ENCODE measurements at regions not wholly inside any gene's neighbourhood (a gene's known extent, or its start where the extent isn't known, plus 50 kb on each side); places are given as distances from the start of the nearest gene placed in this dataset.

DNA sequence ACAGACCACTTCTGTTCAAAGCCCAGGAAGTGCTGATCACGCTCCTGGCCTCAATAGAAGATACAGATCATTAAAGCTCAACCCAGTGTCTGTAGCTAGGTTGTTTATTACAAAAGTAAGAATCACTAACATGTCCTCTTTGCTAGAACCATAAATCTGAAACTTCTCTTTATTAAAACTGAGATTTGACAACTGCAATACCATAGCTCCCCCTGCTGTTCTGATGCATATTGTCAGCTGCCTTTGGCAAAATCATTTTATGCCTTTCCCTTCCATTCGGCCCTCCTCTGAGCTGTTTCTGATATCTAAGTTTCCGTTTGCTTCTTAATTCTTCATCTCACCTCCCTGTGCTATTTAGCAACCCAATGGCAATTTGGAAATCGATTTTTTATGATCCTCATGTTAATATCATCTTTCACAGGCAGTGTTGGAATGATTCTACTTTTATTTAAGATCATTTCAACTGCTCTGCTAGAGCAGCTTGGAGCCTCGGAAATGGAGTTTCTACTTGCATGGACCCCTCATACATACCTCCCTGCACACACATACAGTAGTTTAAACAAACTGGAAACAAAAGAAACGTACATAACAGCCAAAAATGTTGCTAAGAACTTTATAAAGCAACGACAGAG, 998.8 kb downstream of the MAT2B start:
- H3K27ac ChIP-seq, result no peak overlapping the region
- DNase-seq (ENCODE audit: low read depth, low spot score), result no peak

DNA sequence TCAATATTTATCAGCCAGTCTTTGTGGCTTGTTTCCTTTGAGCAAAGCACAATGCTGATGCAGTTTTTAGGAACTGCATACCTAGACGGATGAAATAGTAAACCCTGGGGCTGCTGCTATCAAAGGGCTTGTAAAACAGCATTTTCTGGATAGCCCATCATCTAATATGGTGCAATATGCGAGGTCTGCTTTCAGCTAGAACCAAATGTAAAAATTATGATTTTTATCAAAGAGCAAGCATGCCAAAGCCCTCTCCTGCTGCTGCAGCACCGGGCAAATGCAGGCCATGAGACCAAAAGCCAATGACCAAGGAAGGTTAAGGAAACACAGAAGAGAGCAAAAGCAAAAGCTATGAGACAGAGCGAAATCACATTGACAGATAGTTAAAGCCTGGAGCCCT, 1000.4 kb downstream of the MAT2B start:
- no peak overlapping the region for H3K27ac ChIP-seq
- DNase-seq (ENCODE audit: low read depth, low spot score), result no peak

DNA sequence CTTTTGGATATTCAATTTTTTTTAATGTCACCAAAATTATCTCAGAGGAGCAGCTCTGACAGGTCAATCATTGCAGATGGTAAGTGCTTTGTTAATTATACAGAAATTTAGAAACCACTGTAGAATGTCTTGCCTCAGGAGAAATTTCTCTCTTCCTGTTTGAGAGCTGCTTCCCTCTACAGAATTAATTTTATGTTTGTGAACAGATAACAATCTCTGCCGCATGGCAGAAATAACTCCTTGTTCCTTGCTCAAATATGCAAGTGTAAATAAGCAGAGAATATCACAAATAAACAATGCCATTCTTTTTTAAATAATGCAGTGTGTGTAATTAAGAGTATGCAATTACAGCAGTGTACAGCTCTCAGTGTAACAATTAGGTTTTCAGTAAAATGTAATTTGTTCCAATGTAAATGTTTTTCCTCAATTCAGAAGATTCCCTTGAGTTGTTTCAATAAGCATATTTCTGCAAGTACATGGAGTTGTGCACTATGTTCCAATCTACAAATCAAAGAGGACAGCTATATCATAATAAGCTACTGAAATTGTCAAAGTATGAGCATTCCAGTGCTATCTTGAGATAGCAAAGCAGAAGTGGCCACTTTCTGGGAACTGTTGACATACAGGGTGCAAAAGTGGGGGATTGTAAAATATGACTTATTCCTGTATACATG, 1012.8 kb downstream of the MAT2B start:
- H3K27ac ChIP-seq, result no peak overlapping the region
- DNase-seq (ENCODE audit: low read depth, low spot score), result no peak

DNA sequence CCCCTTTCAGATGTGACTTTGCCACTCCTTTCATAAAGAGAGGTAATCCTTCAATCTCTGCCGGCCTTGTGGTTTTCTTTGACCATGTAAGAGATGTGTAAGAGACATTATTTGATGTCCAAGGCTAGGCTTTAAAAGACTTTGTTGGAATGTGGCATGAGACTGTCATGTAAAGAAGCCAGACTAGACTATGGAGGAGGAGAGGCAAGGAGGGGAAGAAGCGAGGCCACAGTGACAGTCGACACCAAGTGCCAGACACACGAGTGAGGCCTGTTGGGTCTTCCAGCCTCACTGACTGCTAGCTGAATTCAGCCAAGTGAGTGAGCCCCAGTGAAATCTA, 1013.3 kb downstream of the MAT2B start:
- H3K27ac ChIP-seq, result no peak overlapping the region
- no peak for DNase-seq (ENCODE audit: low read depth, low spot score)

DNA sequence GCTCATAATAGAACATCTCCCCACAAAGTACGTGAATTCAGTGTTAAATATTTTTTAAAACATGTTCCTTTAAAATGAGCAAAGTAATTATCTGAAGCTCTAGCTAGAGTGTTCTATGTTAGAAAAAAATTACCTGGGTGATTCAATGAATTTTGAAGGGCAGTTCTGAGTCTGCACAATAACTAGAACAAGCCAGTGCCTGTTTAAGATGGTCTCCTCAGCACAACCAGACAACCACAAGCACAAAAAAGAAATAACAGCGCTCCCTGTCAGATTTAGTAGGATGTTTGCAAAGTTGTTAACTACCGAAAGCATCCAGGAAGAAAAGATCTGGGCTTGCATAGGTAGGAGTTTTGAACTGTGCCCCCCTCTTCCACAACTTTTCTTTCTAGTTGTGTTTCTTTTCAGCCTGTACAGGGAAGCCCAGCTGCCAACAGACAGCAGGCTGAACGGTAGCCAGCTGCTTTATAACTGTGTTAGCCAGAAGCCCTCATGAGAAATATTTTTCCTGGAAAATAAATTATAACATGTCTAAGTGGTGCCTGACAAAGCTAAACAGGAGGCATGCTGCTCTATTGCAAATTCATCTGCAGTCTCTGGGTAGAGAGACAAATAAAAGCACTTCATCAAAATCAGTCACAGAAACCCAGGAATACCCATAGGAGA, 1026.9 kb downstream of the MAT2B start:
- H3K27ac ChIP-seq, result peak overlapping the region; percentile 59

DNA sequence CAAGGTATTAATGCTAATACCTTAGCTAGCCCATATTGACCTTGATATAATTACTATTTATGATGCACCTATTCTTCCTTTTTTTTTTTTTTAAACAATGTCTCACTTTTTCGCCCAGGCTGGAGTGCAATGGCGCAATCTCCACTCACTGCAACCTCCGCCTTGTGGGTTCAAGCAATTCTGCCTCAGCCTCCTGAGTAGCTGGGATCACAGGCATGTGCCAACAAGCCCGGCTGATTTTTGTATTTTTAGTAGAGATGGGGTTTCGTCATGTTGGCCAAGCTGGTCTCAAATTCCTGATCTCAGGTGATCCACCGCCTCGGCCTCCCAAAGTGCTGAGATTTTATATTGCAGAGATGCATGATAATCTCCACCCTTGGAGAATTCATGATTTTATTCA, 1028.0 kb downstream of the MAT2B start:
- H3K27ac ChIP-seq, result peak overlapping the region; percentile 59
- DNase-seq (ENCODE audit: low read depth, low spot score), result peak; percentile 36

More for the DNA sequence above, 1026.9 kb downstream of the MAT2B start:
- DNase-seq (ENCODE audit: low read depth, low spot score), result peak; percentile 39

DNA sequence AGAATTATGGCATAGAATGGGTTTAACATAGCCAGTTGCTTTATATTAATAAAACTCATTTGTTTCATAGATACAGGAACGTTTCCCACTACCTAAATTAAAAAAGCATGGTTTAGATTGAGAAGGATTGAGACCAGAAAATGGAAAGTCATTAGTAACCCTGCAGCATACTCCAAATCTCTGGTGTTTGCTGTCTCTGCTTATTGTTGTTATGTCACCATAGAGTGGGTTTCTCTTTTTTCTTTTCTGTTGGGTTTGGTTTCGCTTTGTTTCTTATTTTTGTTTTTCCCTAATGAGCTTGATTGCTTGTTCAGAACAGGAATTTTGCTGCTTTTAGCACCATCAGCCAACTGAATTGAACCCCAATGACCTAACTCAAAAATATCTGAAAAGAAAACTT, 1034.8 kb downstream of the MAT2B start:
- no peak for DNase-seq (ENCODE audit: low read depth, low spot score)
- H3K27ac ChIP-seq, result no peak overlapping the region

DNA sequence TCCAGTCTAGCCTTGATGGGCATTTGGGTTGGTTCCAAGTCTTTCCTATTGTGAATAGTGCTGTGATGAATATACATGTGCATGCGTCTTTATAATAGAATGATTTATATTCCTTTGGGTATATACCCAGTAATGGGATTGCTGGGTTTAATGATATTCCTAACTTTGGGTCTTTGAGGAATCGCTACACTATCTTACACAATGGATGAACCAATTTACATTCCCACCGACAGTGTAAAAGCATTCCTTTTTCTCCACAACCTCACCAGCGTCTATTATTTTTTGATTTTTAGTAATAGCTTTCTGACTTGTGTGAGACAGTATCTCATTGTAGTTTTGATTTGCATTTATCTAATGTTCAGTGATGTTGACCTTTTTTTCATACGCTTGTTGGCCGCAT, 1040.1 kb downstream of the MAT2B start:
- no peak overlapping the region for H3K27ac ChIP-seq
- no peak for DNase-seq (ENCODE audit: low read depth, low spot score)

DNA sequence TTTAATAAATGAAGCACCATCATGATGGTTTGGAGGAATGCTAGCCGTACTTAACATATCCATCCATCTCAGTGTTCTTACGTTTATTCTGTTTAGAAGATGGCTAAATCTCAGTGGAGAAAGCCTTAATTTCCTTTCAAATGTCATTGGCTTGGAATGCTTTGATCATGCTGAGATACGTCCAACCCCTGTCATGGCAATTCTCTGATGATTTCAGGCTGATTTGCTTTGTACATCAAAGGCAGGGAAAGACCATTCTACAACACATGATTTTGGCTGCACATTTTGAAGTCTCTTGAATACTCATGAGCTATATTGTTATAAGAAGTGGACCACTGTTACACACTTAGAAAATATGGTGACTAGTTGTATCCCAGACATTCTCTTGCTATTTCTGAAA, 1048.4 kb downstream of the MAT2B start:
- no peak overlapping the region for H3K27ac ChIP-seq
- no peak for DNase-seq (ENCODE audit: low read depth, low spot score)

DNA sequence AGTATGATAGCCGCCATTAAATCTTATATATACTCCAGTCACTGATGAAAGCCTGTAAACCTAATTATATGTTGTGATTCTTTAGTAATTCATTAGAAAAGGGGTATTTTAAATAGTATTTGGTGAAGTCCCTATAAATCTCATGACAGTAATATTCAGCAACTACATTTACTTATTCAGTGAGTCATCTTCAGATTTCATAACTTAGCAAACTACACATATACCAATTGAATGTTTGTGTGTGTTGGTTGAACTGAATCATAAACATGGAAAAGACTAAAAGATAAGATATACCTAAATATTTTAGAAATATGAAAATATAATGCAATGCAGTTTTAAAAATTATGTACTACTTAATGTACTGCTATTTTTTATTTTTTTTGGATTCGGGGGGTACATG, 1050.4 kb downstream of the MAT2B start:
- no peak for DNase-seq (ENCODE audit: low read depth, low spot score)
- no peak overlapping the region for H3K27ac ChIP-seq

DNA sequence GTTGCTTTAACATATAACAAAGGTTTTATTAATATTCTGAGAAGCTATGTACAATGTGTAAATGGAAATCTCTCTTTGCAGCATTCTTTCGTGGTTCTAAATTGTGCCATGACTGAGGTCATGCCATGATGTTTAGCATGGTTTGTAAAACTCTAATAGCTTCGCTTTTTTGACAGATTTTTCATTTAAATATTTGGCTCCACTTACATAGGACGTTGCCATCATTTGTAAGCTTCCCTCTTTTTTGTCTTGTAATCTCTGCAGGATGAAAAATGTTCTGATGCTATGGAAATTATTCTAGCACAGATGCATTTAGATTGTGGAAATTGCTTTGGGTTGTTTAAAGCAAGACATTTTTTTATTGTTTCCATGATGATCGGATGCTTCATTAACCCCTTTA, 1054.8 kb downstream of the MAT2B start:
- no peak for DNase-seq (ENCODE audit: low read depth, low spot score)
- no peak overlapping the region for H3K27ac ChIP-seq

DNA sequence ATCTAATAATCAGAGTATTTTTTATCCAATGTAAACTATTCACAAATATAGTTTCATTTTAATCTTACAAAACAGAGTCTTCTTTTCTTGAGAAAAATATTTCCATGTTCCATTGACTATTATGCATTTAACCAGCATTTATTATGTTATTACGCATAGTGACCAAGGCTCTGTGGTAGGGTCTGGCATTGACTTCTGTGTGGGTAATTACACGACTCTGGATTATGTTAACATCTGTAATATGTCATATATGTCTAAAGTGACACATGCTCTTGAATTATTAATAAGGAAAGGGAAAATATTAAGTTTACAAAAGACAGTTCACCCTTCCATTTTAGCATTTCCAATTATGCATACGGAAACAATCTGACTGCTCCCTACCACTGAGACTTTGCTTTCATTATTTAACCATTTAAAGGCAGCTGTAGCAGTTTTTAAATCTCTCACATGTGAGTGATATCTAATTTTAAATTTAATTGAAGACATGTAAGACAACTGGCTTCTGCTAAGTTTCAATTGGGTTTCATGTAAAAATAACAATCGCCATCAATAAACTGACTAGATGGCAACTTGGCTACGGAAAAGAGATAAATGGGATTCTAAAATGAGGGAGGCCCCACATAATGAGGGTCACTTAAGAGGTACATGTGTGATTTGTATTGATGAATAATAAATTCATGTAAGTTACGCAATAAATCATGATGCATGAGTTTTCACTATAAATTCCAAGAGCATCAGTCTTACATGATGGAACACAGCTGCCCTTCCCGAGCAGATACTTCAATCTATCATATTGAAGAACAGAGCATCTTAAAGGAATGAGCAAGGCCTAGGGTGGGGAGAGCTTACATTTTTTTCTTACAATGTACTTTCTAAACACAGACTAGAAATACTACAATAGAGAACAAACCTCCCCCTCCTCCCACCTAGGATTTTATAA, 1056.8 kb downstream of the MAT2B start:
- H3K27ac ChIP-seq, result no peak overlapping the region
- no peak for DNase-seq (ENCODE audit: low read depth, low spot score)

DNA sequence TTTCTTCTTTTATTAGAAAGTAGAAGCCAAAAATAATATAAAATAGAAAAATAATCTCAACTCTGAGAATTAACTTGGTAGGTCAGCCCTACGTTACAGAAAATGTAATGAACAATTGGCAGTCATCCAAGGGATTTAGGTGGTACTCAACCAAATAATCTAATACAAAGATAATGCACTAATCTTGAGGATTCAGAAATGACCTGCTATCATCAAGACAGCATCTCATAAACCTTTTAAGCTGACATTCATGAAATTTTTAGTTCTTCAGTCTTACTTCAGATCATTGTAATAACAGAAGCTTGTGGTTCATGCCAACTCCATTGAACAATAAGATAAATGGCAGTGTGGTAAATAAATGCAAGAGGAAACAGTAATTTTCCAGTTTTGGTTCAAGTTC, 1058.0 kb downstream of the MAT2B start:
- no peak overlapping the region for H3K27ac ChIP-seq
- DNase-seq (ENCODE audit: low read depth, low spot score), result no peak

DNA sequence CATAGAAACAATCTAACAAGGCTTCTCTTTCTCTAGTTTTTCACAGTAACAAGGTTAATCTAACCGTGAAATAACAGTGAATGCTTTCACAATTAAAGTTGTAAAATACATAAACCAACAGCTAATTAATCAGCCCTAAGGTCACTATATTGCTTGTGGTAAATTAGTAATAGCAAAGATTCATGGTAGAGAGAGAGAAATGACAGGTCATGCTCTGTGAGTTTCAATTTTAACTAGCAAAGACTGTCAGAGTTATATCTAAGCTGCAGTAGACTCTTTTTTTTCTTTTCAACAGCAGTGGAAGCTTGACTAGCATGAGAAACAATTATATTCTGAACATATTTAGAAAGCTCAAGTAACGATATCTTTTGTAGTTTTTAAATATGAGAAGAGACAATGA, 1068.0 kb downstream of the MAT2B start:
- no peak for DNase-seq (ENCODE audit: low read depth, low spot score)
- H3K27ac ChIP-seq, result no peak overlapping the region

DNA sequence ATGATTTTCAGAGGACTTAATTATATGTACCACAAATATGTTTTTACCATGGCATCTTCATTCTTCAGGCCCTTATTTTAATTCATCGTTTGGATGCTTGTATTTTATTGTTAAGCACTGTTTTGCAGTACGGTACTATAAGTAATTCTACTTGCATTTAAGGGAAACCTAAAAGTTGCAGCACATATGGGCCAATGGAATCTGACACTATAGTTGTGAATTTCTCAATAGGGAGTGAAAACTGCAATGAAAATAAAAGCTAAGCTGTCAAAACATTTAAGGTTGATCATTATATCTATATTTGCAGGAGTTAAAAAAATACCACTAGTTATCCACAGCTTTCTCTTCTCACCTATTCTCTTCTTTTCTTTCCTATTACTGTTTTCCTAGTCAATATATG, 1071.8 kb downstream of the MAT2B start:
- no peak overlapping the region for H3K27ac ChIP-seq
- no peak for DNase-seq (ENCODE audit: low read depth, low spot score)

DNA sequence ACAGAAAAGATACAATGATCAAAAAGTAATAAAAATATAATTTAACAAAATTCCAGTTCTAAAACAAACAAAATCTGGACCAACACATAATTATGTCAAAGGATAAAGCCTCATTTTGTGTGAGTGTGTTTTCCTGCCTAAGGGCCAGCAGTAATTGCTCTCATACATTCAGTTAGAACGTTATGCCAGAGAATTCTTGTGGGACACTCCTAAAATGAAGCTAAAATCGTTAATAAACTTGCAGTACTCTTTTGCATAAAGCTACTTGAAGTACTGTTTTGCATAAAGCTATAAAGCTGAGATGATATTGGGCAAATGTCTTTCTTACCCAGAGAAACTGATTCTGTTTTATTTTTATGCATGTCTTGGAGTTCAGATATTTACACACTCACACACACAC, 1072.3 kb downstream of the MAT2B start:
- H3K27ac ChIP-seq, result no peak overlapping the region
- DNase-seq (ENCODE audit: low read depth, low spot score), result no peak

DNA sequence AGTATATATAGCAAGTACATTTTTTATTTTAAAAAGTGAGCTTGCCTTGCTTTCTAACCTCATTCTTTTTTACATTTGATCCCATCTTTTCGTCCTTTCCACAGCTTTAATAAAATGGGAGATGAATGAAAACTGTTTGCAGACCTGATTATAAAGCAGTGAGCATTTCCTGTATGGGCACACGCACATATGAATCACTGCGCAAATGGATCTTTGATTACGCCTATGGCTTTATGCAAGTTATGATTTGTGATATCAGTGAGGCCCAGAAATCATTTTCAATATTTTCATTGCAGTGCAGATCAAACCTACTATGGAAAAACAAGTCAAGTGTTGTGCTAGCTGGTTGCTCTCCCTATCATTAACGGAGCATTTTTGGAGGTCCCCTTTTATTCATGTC, 1073.0 kb downstream of the MAT2B start:
- no peak for DNase-seq (ENCODE audit: low read depth, low spot score)
- no peak overlapping the region for H3K27ac ChIP-seq

DNA sequence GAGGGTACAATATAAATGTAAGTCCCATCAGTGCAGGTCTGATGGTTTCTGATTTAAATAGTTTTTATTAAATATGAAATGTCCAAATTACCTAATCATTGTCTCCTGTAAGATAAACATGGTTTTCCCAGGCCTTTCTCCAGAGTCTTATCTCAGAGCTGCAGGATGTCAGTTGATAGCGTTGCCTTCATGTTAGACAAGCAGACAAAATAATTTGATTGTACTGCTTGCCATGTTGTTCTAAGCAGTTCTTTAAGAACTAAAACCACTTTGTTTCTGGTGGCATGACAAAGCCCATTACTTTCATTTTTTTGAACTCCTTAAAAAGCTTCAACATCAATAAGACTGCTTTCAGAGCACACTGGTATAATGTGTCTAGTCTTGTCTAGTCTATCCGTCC, 1073.5 kb downstream of the MAT2B start:
- no peak for DNase-seq (ENCODE audit: low read depth, low spot score)
- no peak overlapping the region for H3K27ac ChIP-seq

DNA sequence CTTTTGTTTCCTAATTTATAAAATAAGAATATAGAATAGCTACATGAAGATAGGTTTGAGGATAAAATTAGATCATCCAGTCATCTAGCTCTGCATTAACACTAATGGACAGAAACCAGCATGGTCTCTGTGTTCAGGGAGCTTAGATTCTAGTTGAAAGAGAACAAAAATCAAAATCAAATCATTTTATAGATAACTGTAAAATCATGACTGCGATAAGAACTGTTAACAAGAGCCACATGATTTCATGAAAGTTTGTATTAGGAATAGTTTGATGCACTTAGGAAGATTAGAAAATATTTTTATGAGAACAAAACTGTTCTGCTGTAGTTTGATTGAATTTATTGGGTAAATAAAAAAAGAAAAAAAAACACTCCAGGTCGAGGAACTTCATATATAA, 1074.7 kb downstream of the MAT2B start:
- no peak for DNase-seq (ENCODE audit: low read depth, low spot score)
- H3K27ac ChIP-seq, result no peak overlapping the region

DNA sequence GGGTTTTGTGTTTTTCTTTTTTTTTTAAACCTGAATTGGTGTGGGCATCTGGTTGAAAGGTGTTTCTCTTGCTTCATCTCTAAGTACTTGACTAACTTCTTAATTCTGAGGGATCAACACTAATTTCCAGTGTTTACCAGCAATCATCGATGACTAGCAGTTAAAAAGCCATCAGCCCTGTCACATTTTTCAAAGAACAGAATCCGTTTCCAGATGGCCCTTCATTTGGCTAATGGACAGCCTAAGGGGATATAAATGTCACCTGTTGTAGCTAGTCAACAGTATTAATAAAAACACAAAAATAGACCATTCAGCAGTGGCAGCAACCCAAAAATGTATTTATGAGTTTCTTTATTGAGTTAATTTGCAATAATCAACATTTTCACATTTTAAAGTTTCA, 1076.5 kb downstream of the MAT2B start:
- DNase-seq (ENCODE audit: low read depth, low spot score), result no peak
- no peak overlapping the region for H3K27ac ChIP-seq

DNA sequence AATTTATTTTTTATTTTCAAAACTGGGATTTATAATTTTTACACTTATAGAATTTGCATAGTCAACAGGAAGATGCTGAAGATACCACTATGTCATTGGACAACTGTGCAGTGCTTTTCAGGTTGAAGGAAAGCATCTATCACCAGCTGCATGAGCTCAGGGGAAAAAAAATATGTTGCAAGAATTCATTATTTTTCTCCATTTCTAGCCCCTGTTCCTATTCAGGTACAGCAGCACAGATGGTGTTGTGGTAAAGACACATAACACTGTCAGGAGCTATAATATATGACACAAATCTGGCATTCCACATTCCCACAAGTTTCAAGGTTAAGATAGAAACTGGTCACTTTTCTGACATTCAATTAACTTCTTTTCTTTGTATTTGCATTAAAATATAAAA, 1088.6 kb downstream of the MAT2B start:
- no peak overlapping the region for H3K27ac ChIP-seq
- no peak for DNase-seq (ENCODE audit: low read depth, low spot score)
